EH (cell line): ENCODE measurements at regions not wholly inside any gene's neighbourhood (a gene's known extent, or its start where the extent isn't known, plus 50 kb on each side); places are given as distances from the start of the nearest gene placed in this dataset.
"Not testable (repeated sequence)": the region's sequence is repeated elsewhere in the genome, so short reads cannot be mapped to it uniquely, and the experiment has no call there.

Source experiments
- DNase-seq: peaks from one replicate; pipeline ENCODE4 v3.0.0-alpha.2; 2015; ENCODE audit warnings: low read depth

GRCh38 chr3:145557405-145557804, 603.6 kb downstream of the PLOD2 start:
- DNase-seq, result no peak

DNA sequence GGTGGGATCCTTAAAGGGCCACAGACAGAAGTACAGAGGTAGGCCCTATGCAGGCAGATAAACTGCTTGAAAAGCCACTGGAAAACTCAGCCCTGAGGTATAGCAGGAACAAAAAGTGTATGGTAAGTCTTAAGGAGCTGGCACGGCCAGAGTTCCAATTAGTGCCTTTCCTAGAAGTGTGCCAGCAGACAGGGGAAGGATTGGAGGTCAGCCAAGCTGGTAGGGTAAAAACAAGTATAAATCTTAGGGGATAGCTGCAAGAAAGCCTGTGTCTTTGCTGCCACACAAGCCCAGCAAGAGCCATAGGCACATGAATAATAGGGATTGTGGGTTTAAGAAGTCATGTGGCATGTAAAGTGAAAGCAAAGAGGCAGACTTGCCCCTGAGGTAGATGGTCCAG, 582.5 kb downstream of the PLOD2 start:
- DNase-seq, result no peak

GRCh38 chr3:145581694-145582093, 579.3 kb downstream of the PLOD2 start:
- DNase-seq, result no peak

DNA sequence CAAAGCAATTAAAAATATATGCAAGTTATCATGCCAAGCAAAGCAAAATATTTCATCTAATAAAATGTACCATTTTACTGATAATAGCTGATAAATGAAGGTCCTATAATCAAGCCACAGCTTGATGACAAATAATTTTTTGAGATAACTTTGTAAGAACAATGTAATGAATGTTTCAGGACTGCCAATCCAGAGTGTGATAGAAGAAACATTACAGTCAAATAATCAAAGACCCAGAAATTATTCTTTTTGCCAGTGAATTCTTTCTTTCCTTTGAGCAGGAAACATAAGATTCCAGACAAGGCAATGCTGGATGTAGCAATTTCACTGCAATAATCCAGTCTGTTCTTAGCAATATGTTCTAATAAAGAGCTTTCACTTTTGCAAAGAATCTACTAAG, 556.1 kb downstream of the PLOD2 start:
- DNase-seq, result no peak

DNA sequence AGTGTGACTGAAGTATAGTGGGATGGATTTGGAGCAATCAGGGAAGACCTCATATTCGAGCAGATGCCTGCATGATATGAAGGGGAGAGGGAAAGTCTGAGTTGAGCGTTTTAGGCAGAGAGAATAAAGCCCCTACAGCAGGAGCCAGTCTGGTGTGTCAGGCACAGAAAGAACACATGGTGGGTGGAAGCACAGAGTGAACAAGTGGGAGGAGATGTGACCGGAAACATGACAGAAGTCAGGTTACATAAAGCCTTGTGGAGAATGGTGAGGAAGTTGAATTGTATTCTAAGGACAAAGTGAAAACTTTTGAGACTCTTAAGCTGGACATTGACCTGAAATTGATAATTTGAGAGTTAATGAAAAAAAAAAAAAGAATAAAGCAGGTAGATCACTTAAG, 541.0 kb downstream of the PLOD2 start:
- no peak for DNase-seq

GRCh38 chr3:145620486-145620885, 540.5 kb downstream of the PLOD2 start:
- no peak for DNase-seq

DNA sequence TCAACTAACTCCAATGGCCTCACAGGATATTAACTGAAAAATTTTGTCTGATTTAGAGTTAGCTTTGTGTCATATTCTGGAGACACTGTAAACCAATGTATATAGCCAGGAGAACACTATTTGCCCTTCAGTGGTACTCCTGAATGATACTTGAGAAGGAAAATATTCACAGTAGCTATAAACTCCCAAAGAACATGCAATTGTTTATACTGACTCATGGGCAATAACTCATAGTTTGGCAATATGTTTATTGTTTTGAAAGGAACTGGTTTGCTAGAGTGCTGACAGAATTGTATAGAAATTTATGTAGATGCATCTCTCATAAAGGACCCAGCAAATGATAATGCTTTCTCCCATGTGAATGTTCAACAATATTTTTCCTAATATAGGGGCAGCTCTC, 537.6 kb downstream of the PLOD2 start:
- no peak for DNase-seq

DNA sequence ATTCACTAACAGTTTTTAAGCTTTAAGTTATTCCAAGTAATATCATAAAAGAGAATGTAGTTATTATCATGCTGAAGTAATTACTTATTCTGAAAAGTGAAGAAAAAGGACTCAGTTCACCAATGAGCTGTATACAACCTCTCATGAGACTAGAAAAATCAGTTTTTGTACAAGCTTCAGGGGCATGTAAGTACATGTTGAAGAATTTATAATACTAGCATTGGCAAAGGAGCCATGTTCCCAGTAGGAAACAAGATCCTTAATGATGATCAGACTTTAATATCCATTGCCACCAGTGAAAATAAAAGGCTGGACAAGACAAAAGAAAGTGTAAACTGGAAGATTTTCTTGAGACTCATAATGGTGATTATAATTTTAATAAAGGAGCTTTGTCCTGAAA, 532.8 kb downstream of the PLOD2 start:
- DNase-seq, result no peak

GRCh38 chr3:145637105-145637504, 523.9 kb downstream of the PLOD2 start:
- DNase-seq, result no peak

- DNase-seq, result no peak
Observed at GRCh38 chr3:145639003-145639606, 521.9 kb downstream of the PLOD2 start.

GRCh38 chr3:145639875-145640274, 521.1 kb downstream of the PLOD2 start:
- no peak for DNase-seq

GRCh38 chr3:145648396-145648795, 512.6 kb downstream of the PLOD2 start:
- DNase-seq, result no peak

- DNase-seq, result no peak
Observed at GRCh38 chr3:145649368-145649887, 511.6 kb downstream of the PLOD2 start.

- no peak for DNase-seq
Observed at GRCh38 chr3:145650170-145650569, 510.8 kb downstream of the PLOD2 start.

DNA sequence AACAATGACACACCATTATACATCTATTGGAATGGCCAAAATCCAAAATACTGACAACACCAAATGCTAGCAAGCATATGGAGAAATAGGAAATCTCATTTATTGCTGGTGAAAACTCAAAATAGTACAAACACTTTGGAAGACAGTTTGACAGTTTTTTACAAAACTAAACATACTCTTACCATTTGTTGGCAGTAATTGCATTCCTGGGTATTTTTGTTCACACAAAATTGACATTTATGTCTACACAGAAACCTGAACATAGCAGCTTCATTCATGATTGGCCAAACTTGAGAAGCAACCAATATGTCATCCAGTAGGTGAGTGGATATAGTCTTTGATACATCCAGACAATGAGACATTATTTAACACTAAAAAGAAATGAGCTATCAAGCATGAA, 489.9 kb downstream of the PLOD2 start:
- no peak for DNase-seq

GRCh38 chr3:145673838-145674237, 487.1 kb downstream of the PLOD2 start:
- no peak for DNase-seq

- no peak for DNase-seq
Observed at GRCh38 chr3:145678401-145678800, 482.6 kb downstream of the PLOD2 start.

GRCh38 chr3:145681181-145681580, 479.8 kb downstream of the PLOD2 start:
- DNase-seq, result no peak

GRCh38 chr3:145687978-145688377, 473.0 kb downstream of the PLOD2 start:
- DNase-seq, result not testable (repeated sequence)

GRCh38 chr3:145692751-145693150, 468.2 kb downstream of the PLOD2 start:
- no peak for DNase-seq

- DNase-seq, result no peak
Observed at GRCh38 chr3:145696011-145696410, 465.0 kb downstream of the PLOD2 start.

DNA sequence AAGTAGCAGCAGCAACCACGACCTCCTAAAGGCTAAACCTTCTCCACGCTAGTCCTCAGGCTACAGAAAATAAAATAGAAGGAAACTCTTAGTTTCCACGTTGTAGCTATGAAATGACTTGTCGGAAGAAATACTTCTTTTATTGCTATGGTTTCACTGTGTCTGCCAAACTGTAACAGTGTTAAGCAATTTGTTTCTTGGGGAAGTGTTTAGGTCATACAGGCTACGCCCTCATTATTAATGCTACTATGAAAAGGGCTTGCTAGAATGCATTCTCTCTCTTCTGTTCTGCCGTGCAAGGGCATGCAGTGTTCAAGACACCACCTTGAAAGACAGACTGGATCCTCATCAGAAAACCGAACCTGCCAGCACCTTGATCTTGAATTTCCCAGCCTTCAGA, 462.7 kb downstream of the PLOD2 start:
- no peak for DNase-seq

DNA sequence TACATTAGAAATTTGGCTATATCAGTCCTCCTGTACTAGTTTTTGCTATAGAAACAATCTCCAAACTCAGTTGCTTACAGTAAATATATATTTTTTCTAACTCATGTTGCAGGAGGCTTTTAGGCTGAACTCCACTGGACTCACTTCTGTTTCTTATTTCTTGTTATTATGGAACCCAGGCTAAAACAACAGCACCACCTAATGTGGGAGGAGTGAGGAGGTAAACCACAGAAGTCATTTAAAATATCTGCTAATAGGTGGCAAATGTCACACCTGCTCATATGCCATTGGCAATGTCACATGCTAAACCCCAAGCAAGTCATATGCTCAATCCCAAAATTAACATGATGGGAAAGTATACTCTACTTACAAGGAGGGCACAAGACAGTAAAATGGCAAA, 462.2 kb downstream of the PLOD2 start:
- DNase-seq, result no peak

DNA sequence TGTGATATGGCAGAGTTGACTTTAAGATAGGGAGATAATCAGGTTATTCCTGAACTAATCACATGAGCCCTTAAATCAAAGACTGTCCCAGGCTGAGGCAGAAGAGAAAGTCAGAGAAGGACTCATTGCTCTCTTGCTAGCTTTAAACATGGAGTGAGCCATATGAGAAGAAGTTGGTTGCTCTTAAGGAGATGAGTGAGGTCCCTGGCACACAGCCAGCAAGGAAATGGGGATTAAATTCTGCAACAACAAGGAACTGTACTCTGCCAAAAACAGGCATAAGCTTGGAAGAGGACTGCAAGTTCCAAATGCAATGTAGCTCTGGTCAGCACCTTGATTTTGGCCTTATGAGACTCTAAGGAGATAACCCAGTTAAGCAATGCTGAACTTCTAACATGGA, 457.0 kb downstream of the PLOD2 start:
- DNase-seq, result peak; percentile 3

GRCh38 chr3:145709779-145710178, 451.2 kb downstream of the PLOD2 start:
- not testable (repeated sequence) for DNase-seq
